Kidney epithelial cell (primary cell): ENCODE measurements at regions not wholly inside any gene's neighbourhood (a gene's known extent, or its start where the extent isn't known, plus 50 kb on each side); places are given as distances from the start of the nearest gene placed in this dataset.

ENCODE experiments used
- DNase-seq: peaks from one replicate; pipeline ENCODE4 v3.0.0-alpha.2; 2010; ENCODE audit warnings: low read depth
- H3K27me3 ChIP-seq: 2 replicates; pipeline ENCODE4 v1.6.0; 2011; ENCODE audit warnings: low read length; ENCODE audit not compliant: control insufficient read depth, insufficient read depth
- H3K36me3 ChIP-seq: 2 replicates; pipeline ENCODE4 v1.5.1; 2011; ENCODE audit warnings: low read length; ENCODE audit not compliant: control insufficient read depth, insufficient read depth
- H3K4me3 ChIP-seq: 2 replicates; pipeline ENCODE4 v1.5.1; 2011; ENCODE audit warnings: low read depth, mild to moderate bottlenecking, control low read depth, low read length
- CTCF ChIP-seq: IDR thresholded peaks from 2 replicates; pipeline ENCODE4 v1.5.1; 2011; ENCODE audit warnings: mild to moderate bottlenecking, moderate library complexity, low read length, control low read depth, inconsistent platforms; ENCODE audit not compliant: insufficient read depth, poor library complexity, severe bottlenecking

GRCh38 chr3:151625586-151625985, 108.1 kb upstream of the AADACL2 start:
- no peak for DNase-seq
- Histone ChIP-seq H3K4me3 (no peak overlapping the region), H3K36me3 (no peaks in the 10 kb centered on the region), H3K27me3 (no peaks in the 10 kb centered on the region)
- no peak for TF ChIP-seq CTCF

- H3K36me3 ChIP-seq, result no peaks in the 10 kb centered on the region
- TF ChIP-seq CTCF, result no peak
- no peak for DNase-seq
- H3K27me3 ChIP-seq, result no peaks in the 10 kb centered on the region
- H3K4me3 ChIP-seq, result no peak overlapping the region
Measured at GRCh38 chr3:151625086-151625485, 108.6 kb upstream of the AADACL2 start.

GRCh38 chr3:151620071-151620470, 113.7 kb upstream of the AADACL2 start:
- no peak overlapping the region for H3K4me3 ChIP-seq
- no peaks in the 10 kb centered on the region for H3K36me3 ChIP-seq
- no peak for DNase-seq
- H3K27me3 ChIP-seq, result no peaks in the 10 kb centered on the region
- TF ChIP-seq CTCF, result no peak

GRCh38 chr3:151615464-151615863, 118.3 kb upstream of the AADACL2 start:
- Histone ChIP-seq H3K36me3 (no peaks in the 10 kb centered on the region), H3K27me3 (no peaks in the 10 kb centered on the region), H3K4me3 (no peak overlapping the region)
- DNase-seq, result no peak
- TF ChIP-seq CTCF, result no peak

- H3K4me3 ChIP-seq, result no peak overlapping the region
- TF ChIP-seq CTCF, result no peak
- no peaks in the 10 kb centered on the region for H3K36me3 ChIP-seq
- no peak for DNase-seq
- no peaks in the 10 kb centered on the region for H3K27me3 ChIP-seq
Measured at GRCh38 chr3:151612115-151612514, 121.6 kb upstream of the AADACL2 start.

DNA sequence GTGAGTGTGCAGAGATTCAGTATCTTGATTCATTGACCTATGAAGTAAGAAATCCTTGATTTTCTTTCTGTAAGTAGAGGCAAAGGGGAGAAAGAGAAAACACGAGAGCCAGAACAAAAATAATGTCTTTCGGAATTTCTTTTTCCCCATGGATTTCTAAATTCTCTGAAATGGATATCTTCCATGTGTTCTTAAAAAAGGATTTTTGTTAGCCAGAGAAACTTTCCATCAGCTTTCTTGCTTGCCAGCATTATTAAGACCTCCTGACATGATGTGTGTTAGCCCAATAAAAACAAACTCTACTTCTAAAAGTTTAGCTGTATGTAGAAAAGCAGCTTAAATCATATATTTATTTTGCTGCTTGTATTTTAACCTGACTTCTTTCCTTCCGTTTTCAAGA, 122.3 kb upstream of the AADACL2 start:
- no peak for DNase-seq
- no peaks in the 10 kb centered on the region for H3K36me3 ChIP-seq
- H3K27me3 ChIP-seq, result no peaks in the 10 kb centered on the region
- TF ChIP-seq CTCF, result no peak
- no peak overlapping the region for H3K4me3 ChIP-seq
